HG03060 (cell line): ENCODE measurements at regions not wholly inside any gene's neighbourhood (a gene's known extent, or its start where the extent isn't known, plus 50 kb on each side); places are given as distances from the start of the nearest gene placed in this dataset.
"Not testable (repeated sequence)": the region's sequence is repeated elsewhere in the genome, so short reads cannot be mapped to it uniquely, and the experiment has no call there.

Experiments
- ATAC-seq: cut with Tn5 transposase; IDR thresholded peaks from one replicate; pipeline ENCODE4 v1.9.1; 2021; ENCODE audit warnings: low read depth, moderate number of reproducible peaks; ENCODE audit not compliant: unreplicated experiment

DNA sequence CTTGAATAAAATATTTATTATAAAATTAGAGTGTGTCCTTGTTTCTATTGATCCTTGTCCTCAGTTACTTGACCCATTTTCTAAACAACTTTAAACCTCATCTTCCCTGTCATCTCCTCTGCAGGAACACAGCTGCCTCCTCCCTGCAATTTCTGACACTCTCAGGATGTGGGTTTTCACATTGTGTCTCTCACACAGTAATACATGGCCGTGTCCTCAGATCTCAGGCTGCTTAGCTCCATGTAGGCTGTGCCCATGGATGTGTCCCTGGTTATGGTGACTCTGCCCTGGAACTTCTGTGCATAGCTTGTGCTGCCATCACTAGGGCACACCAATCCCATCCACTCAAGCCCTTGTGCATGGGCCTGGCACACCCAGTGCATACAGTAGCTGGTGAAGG lies 577.1 kb downstream of the GOLGA6L6 start:
- not testable (repeated sequence) for ATAC-seq

DNA sequence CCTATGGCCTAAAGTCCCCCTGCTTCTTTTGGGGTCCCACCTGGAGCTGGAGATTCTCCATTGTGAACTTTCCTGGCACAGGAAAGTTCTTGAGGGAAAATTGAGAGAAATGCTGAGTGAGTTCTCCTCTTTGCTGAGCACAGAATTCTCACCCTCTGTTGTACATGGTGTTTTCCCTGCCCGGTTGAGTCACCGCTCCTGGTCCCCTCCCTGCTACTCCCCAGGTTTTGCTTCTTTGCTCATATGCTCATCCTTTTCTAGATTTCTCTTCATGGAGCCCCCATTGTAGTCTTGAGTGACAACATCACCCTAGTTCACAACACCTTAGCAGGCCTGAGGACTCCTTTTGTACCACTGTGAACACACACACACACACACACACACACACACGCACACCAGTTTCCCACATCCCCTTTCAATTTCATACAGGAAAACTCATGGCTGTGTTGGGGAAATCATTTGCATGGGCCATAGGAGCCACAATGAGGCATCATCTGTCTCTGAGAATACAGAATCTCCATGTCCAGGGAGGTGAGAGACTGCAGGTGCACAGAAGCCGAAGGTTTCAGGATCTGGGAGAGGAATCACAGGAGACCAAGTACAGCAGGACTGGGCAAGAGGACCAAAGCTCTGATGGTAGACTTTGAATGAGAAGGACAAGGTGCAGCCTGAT lies 585.3 kb downstream of the GOLGA6L6 start:
- ATAC-seq: no peak

DNA sequence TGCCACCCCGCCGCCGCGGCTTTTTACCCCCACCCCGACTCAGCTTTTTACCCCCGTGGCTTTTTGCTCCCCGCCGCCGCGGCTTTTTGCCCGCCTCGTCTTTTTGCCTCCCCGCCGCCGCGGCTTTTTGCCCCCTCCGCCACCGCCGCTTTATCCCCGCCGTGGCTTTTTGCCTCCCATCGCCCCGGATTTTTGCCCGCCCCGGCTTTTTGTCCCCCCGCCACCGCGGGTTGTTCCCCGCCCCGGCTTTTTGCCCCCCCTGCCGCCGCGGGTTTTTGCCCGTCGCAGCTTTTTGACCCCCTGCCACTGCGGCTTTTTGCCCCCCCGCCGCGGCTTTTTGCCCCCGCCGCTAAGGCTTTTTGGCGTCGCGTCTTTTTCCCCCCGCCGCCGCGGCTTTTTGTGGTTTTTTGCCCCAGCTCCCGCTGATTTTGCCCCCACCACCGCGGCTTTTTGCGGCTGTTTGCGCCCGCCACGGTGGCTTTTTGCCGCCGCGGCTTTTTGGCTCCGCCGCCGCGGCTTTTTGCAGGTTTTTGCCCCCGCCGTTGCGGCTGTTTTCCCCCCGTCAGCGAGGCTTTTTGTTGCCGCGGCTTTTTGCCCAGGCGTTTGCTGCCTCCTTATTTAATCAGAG lies 597.2 kb downstream of the GOLGA6L6 start:
- no peak for ATAC-seq

DNA sequence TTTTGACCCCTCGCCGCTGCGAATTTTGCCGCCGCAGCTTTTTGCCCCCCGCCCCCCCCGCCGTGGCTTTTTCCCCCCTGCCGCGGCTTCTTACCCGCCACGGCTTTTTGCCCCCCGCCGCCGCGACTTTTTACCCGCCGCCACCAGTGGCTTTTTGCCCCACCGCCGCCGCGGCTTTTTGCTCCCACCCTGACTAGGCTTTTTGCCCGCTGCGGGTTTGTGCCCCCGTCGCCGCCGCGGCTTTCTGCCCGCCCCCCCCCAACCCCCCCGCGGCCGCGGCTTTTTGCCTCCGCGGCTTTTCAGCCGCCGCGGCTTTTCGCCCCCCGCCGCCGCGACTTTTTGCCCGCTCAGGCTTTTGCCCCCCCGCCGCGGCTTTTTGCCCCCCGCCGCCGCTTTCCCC lies 598.1 kb downstream of the GOLGA6L6 start:
- no peak for ATAC-seq

DNA sequence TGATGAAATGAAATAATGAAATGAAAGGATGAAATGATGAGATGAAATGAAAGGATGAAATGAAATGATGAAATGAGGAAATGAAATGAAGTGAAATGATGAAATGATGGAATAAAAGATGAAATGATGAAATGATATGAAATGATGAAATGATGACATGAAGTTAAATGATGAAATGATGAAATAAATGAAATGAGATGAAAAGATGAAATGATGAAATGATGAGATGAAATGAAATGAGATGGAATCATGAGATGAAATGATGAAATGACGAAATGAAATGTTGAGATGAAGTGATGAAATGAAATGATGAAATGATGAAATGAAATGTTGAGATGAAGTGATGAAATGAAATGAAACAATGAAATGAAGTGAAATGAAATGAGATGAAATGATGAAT lies 638.3 kb downstream of the GOLGA6L6 start:
- not testable (repeated sequence) for ATAC-seq

GRCh38 chr15:19902388-19902787 lies 639.2 kb downstream of the GOLGA6L6 start:
- not testable (repeated sequence) for ATAC-seq

DNA sequence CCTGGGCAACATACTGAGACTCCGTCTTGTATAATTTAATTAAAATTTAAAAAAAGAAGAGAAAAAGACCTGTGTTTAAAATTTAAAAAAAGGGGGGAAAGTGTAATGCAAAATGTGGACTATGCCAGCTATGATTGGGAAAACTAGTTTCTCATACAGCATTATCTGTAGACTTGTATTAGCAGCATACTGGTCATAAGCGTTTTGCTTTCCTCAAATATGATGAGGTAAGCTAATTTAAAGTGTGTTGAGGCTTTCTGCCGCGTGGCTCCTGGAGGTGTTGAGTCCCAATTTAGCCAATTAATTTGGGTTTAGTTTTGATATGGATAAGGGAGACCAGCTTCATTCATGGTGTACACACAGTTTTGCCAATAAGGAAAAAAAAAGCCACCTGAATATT lies 640.2 kb downstream of the GOLGA6L6 start:
- not testable (repeated sequence) for ATAC-seq

- no peak for ATAC-seq
Observed at GRCh38 chr15:19899021-19899824, 642.4 kb downstream of the GOLGA6L6 start.

- ATAC-seq: not testable (repeated sequence)
Observed at GRCh38 chr15:19888811-19889210, 652.8 kb downstream of the GOLGA6L6 start.

DNA sequence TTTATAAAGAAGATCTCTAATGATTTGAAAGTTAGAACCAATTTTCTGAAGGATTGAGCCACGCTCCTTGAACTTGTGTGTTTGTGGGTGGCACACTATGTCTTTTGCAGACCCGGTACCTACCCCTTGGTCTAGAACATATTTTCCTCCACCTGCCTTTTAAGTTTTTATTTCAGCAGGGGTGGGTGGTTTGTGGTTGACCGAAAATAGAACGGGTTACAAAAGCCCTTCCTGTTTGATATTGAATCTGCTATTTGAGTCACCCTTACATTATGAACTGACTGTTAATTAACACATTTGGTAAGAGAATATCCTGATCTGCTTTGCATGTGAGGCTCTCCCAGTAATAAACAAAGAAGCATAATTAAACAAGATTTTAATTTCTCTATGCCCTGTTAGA lies 697.5 kb downstream of the GOLGA6L6 start:
- ATAC-seq: not testable (repeated sequence)
